ENCODE measurements at regions not wholly inside any gene's neighbourhood (a gene's known extent, or its start where the extent isn't known, plus 50 kb on each side); places are given as distances from the start of the nearest gene placed in this dataset.

DNA sequence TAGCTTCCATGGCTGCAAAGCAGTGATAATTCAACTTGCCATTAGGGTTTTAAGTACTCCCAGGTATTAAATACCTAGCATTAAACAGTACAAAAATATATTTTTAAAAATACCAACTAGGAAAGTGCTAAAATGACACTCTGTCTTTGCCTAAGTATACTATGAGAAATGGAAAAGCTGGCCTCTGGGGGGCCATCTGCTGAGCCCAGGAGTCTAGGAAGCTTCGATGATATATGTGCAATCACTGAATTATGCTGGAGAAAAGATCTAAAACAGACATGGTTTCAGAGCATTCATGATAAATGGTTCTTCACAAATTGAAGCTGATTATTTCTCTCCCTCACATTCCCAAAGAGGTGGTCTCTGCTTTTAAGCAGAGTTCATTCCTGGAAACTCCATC is 191.8 kb downstream of the OPA1 start:
- TF ChIP-seq, protein P1, sequence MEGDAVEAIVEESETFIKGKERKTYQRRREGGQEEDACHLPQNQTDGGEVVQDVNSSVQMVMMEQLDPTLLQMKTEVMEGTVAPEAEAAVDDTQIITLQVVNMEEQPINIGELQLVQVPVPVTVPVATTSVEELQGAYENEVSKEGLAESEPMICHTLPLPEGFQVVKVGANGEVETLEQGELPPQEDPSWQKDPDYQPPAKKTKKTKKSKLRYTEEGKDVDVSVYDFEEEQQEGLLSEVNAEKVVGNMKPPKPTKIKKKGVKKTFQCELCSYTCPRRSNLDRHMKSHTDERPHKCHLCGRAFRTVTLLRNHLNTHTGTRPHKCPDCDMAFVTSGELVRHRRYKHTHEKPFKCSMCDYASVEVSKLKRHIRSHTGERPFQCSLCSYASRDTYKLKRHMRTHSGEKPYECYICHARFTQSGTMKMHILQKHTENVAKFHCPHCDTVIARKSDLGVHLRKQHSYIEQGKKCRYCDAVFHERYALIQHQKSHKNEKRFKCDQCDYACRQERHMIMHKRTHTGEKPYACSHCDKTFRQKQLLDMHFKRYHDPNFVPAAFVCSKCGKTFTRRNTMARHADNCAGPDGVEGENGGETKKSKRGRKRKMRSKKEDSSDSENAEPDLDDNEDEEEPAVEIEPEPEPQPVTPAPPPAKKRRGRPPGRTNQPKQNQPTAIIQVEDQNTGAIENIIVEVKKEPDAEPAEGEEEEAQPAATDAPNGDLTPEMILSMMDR (IDR thresholded peaks at IDR 0.05; ENCODE audit: low read depth, low read length): no peak

DNA sequence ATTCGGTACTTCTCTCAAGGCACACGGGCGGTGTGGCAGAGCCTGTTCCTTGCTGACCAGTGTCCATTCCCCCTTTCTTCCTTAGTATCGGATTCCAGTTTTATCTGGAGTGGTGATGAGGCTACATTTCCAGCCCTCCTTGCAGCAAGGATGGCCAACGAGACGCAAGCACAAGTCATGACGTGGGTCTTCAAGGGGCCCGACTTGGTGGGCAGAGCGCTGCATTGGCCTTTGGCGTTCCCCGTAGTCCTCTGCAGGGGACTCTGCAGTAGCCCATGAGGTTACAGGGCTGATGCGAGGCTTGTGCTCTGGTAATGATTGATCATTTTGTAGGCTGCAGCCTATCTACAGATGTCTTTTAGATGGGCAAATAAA is 194.5 kb downstream of the OPA1 start:
- TF ChIP-seq, protein P1 (IDR thresholded peaks at IDR 0.05; ENCODE audit: low read depth, low read length): no peak
- no peak for DNase-seq (ENCODE audit: low read depth in 2 of 2)
- no peak overlapping the region for H3K4me3 ChIP-seq (replicated peaks in 1 of 2; ENCODE audit: low read depth in 2 of 2, low read length in 2 of 2)

More for the DNA sequence above, 191.8 kb downstream of the OPA1 start:
- DNase-seq (ENCODE audit: low read depth in 2 of 2): no peak
- H3K4me3 ChIP-seq (replicated peaks in 1 of 2; ENCODE audit: low read depth in 2 of 2, low read length in 2 of 2): no peak overlapping the region

DNA sequence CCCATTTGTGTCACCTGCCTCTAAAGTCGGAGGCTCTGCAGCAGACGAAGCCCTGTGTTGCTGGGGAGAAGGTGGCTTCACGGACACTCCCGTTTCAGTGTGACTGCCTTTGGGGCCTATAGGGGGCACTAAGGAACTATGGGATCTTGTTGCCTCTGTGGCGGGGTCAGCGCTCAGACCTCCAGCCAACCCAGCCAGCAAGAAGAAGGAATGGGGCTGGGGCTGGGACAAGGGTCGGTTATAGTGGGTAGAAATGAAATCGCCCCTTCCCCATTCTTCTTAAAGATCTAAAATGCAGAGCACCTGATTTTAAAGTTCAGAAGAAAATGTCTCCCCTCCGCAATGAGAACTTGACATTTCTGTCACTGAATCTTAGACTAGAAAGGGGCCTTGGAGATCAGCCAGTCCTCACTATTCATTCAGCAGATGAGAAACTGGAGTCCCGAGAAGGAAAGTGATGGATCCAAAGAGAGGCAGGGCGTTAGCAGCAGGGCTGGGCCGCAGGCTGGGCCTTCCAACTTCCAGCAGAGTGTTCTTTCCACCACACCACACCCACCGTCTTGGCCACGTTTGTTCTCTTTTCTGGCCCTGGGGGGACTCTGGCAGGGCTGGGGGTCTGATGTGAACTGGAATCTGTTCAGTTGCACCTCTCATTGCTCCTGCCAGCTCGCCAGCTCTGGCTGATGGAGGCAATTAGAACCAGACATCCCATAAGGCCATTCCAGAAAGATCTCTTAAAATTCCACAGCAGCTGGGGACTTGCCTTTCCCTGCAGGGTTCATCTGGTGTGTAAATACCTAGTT is 195.4 kb downstream of the OPA1 start:
- peak; percentile 70 to 77 for DNase-seq (ENCODE audit: low read depth in 2 of 2)
- TF ChIP-seq, protein P1 (IDR thresholded peaks at IDR 0.05; ENCODE audit: low read depth, low read length): peak; percentile 88
- H3K4me3 ChIP-seq (replicated peaks in 1 of 2; ENCODE audit: low read depth in 2 of 2, low read length in 2 of 2): no peak overlapping the region

DNA sequence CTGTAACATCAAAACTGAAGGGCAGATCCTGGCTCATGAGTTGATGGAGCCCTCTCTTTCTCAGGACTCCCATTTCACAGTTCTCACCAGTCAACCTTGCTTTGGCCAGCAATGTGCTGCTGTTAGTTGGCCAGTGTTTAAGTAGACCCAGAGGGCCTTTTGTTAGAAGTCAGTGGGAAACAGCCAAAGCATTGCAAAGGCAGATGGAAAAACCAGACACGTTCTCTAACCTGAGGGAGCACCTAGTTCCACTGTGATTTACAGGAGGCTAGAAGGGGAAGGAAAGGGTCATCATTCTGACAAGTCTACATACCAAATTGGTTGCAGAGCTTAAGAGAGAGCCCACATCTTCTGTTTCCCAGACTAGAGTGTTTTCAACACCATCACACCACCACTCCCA is 196.4 kb downstream of the OPA1 start:
- no peak overlapping the region for H3K4me3 ChIP-seq (replicated peaks in 1 of 2; ENCODE audit: low read depth in 2 of 2, low read length in 2 of 2)
- DNase-seq (ENCODE audit: low read depth in 2 of 2): no peak
- TF ChIP-seq, protein P1 (IDR thresholded peaks at IDR 0.05; ENCODE audit: low read depth, low read length): no peak

DNA sequence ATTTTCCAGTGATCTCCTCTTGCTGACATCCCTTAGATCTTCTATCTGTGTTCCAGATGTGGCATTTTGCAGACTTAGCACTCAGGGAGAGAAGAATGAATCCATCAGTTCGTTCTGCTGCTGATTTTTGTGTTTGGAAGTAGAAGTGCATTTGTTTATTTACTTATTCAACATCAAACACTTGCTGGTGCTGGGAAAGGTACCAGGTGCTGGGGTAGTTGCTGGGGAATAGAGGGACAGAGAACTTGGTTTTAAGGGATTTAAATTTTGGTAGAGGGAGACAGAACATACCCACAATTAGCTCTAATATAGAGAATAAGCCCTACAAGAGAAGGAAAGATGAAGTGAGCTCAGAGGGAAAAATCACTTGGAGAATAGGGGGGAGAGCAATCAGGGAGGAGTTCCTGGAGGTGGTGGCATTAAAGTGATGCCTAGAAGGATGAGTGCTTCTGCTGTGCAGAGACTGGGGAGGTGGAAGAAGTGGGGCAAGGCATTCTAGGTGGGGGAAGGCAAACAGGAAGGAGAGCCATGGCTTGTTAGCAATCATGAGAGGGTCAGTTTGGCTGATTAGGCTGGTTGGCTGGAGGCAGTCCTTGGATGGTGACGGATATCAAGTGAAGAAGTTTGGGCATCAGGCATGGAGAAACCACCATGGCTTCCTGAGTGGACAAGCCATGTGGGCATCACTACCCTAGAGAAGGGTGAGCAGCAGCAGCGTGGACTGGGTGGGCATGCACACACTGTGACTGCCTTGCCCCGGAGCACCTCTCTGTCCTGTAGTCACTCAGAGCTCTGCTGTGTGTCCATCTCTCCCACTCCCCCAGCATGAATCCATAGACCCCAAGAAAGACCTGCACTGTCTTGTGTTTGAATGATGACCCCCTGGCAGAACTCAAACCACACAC is 197.3 kb downstream of the OPA1 start:
- no peak for DNase-seq (ENCODE audit: low read depth in 2 of 2)
- H3K4me3 ChIP-seq (replicated peaks in 1 of 2; ENCODE audit: low read depth in 2 of 2, low read length in 2 of 2): no peak overlapping the region
- TF ChIP-seq, protein P1 (IDR thresholded peaks at IDR 0.05; ENCODE audit: low read depth, low read length): no peak

DNA sequence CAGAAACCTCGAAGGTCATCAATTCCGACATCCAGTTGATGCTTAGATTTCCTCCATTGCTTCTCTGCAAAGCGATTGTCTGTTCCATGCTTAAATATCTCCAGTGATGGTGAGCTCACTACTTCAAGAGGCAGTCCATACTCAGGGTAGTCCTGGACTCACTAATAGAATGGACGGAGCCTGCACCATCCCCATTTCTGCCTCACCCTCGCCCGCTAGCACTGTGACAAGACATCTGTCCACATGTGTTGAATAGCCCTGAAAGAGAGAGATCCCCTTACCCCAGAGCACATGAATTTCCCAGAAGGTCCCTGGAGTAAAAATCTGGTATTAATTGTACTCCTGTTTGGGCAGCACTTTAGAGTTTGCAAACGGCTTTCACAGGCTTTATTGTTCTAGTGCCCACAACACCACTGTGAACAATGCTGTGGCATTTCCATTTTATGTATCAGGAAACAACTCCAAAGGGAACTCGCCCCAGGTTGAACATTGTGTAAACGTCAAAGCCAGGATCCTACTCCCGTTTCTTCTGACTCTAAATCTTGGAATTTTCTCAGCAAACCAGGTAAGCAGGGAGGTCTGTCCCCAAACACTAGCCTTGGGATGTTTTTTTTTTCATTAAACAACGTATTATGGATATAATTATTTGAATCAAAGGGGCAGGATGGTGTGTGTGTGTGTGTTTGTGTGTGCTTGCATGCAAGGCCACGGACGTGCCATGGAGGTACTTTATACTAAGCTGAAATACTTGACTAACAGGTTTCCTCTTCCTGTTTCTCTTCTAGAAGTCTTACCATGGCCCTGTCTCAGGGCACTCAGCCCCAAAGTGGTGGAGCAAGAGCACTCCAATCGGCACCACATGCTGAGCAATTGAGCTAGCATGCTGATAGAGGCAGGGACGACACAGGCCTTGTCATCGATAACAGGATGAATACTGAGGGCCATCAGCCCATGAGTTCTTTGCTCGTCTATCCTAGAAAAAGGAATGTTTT is 198.3 kb downstream of the OPA1 start:
- H3K4me3 ChIP-seq (replicated peaks in 1 of 2; ENCODE audit: low read depth in 2 of 2, low read length in 2 of 2): no peak overlapping the region
- DNase-seq (ENCODE audit: low read depth in 2 of 2): no peak
- TF ChIP-seq, protein P1 (IDR thresholded peaks at IDR 0.05; ENCODE audit: low read depth, low read length): no peak
